Activated CD8-positive, alpha-beta T cell treated with anti-CD3 and anti-CD28 coated beads for 36 hours (primary cell): ENCODE measurements at regions not wholly inside any gene's neighbourhood (a gene's known extent, or its start where the extent isn't known, plus 50 kb on each side); places are given as distances from the start of the nearest gene placed in this dataset.

Source experiments
- ATAC-seq: fragments of 200-7000 bp; cut with Tn5 transposase; one replicate; pipeline ENCODE4 v1.10.0; 2021; ENCODE audit warnings: mild to moderate bottlenecking, moderate library complexity
- CTCF ChIA-PET: fragments of 350-600 bp; sonication (Branson Sonifier 250); formaldehyde crosslinking; loops from one replicate; lab custom pipeline; 2021; ENCODE audit warnings: antibody characterized with exemption; lab: Charles Lee
- POLR2A ChIA-PET: fragments of 350-600 bp; sonication (Branson Sonifier 250); formaldehyde crosslinking; loops from one replicate; lab custom pipeline; 2021; ENCODE audit warnings: antibody characterized with exemption; lab: Charles Lee
- DNase-seq: peaks from one replicate; pipeline ENCODE4 v3.0.0-alpha.2; 2020
- H3K27ac Mint-ChIP-seq: one replicate; pipeline ENCODE4 v1.8.0; 2021; ENCODE audit warnings: mild to moderate bottlenecking, mixed read lengths
- H3K27me3 Mint-ChIP-seq: one replicate; pipeline ENCODE4 v1.8.0; 2021; ENCODE audit warnings: mixed read lengths
- H3K36me3 Mint-ChIP-seq: one replicate; pipeline ENCODE4 v1.8.0; 2021; ENCODE audit warnings: low read depth, mixed read lengths
- H3K4me1 Mint-ChIP-seq: one replicate; pipeline ENCODE4 v1.8.0; 2021; ENCODE audit warnings: low read depth, mixed read lengths
- H3K4me3 Mint-ChIP-seq: one replicate; pipeline ENCODE4 v1.8.0; 2021; ENCODE audit warnings: mild to moderate bottlenecking, moderate library complexity, mixed read lengths
- H3K9me3 Mint-ChIP-seq: one replicate; pipeline ENCODE4 v1.8.0; 2021; ENCODE audit warnings: mixed read lengths
- CTCF ChIP-seq: fragments of 200-600 bp; IDR thresholded peaks from one replicate; pipeline ENCODE4 v1.8.0; 2022; ENCODE audit warnings: antibody characterized with exemption, mild to moderate bottlenecking
- intact Hi-C: fragments of 100-400 bp; cut with micrococcal nuclease; formaldehyde crosslinking; loops from one replicate; pipeline ENCODE4 v1.10.0; 2022

DNA sequence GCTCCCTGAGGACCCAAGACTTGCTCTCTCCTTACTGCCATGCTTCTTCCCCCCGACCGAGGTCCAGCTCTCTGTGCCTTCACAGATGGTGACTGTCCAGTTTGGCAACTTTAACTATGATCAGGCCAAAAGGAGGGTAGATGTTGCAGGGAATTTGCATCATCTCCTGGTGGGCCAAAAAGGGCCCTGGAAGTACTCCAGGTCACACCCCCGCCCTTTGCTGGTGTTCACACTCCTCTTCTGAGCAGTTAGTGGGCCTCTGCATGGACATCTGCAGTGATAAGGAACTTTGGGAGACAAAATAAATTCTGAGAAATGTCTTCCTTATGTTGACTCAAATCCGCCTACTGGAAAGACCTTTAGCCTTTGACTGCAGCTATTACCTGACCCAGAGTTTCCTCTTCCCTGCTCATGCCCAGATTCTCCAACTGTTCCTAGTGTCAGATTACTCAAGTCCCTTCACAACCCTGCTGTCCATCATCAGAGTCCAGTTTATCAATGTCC, 234.4 kb downstream of the LOXHD1 start:
- Mint-ChIP-seq H3K27me3 (no peaks in the 10 kb centered on the region), H3K4me3 (no peak overlapping the region), H3K9me3 (no peaks in the 10 kb centered on the region), H3K36me3 (no peaks in the 10 kb centered on the region), H3K4me1 (peaks cover 10% of the 10 kb centered on the region), H3K27ac (no peak overlapping the region)
- no peak for ATAC-seq
- POLR2A ChIA-PET, result no interaction called here
- CTCF ChIA-PET, result interaction anchor here (1.5 kb wide), 2 partner anchors 235 to 249 kb away, joined by 3 to 4 read pairs; no protein-coding TSS in a partner anchor
- intact Hi-C loops, result no loop called here
- no peak for DNase-seq
- no peak for TF ChIP-seq CTCF

GRCh38 chr18:46423226-46423805, 233.7 kb downstream of the LOXHD1 start:
- DNase-seq (no peak), ATAC-seq (no peak)
- CTCF ChIA-PET, result no interaction called here
- POLR2A ChIA-PET, result no interaction called here
- no peak overlapping the region for H3K4me3 Mint-ChIP-seq
- H3K4me1 Mint-ChIP-seq, result peaks cover 10% of the 10 kb centered on the region
- no peak overlapping the region for H3K27ac Mint-ChIP-seq
- no peak for TF ChIP-seq CTCF
- no peaks in the 10 kb centered on the region for H3K9me3 Mint-ChIP-seq
- H3K27me3 Mint-ChIP-seq, result no peaks in the 10 kb centered on the region
- intact Hi-C loops, result no loop called here
- H3K36me3 Mint-ChIP-seq, result no peaks in the 10 kb centered on the region

GRCh38 chr18:46424898-46425297, 232.1 kb downstream of the LOXHD1 start:
- no peak for ATAC-seq
- Mint-ChIP-seq H3K9me3 (no peaks in the 10 kb centered on the region), H3K4me1 (no peaks in the 10 kb centered on the region), H3K4me3 (no peak overlapping the region), H3K36me3 (no peaks in the 10 kb centered on the region), H3K27me3 (no peaks in the 10 kb centered on the region), H3K27ac (no peak overlapping the region)
- POLR2A ChIA-PET, result no interaction called here
- TF ChIP-seq CTCF, result no peak
- CTCF ChIA-PET, result no interaction called here
- intact Hi-C loops, result no loop called here
- DNase-seq, result no peak

- Mint-ChIP-seq H3K4me1 (no peaks in the 10 kb centered on the region), H3K4me3 (no peak overlapping the region), H3K9me3 (no peaks in the 10 kb centered on the region), H3K27ac (no peak overlapping the region), H3K36me3 (no peaks in the 10 kb centered on the region), H3K27me3 (no peaks in the 10 kb centered on the region)
- TF ChIP-seq CTCF, result no peak
- ChIA-PET POLR2A (no interaction called here), CTCF (no interaction called here)
- DNase-seq (no peak), ATAC-seq (no peak)
- intact Hi-C loops, result no loop called here
Measured at GRCh38 chr18:46425511-46425910, 231.5 kb downstream of the LOXHD1 start.

GRCh38 chr18:46426021-46426678, 230.9 kb downstream of the LOXHD1 start:
- TF ChIP-seq CTCF, result no peak
- no peak overlapping the region for H3K4me3 Mint-ChIP-seq
- ATAC-seq (no peak), DNase-seq (no peak)
- ChIA-PET POLR2A (no interaction called here), CTCF (no interaction called here)
- no peaks in the 10 kb centered on the region for H3K9me3 Mint-ChIP-seq
- intact Hi-C loops, result no loop called here
- H3K36me3 Mint-ChIP-seq, result no peaks in the 10 kb centered on the region
- H3K27me3 Mint-ChIP-seq, result no peaks in the 10 kb centered on the region
- no peaks in the 10 kb centered on the region for H3K4me1 Mint-ChIP-seq
- no peak overlapping the region for H3K27ac Mint-ChIP-seq
